H1 (cell line): ENCODE measurements at regions not wholly inside any gene's neighbourhood (a gene's known extent, or its start where the extent isn't known, plus 50 kb on each side); places are given as distances from the start of the nearest gene placed in this dataset.

Source experiments
- TF ChIP-seq, protein P1 (sequence below): IDR thresholded peaks from 2 replicates; pipeline ENCODE4 v1.6.1; 2012; ENCODE audit warnings: low read length, inconsistent platforms

DNA sequence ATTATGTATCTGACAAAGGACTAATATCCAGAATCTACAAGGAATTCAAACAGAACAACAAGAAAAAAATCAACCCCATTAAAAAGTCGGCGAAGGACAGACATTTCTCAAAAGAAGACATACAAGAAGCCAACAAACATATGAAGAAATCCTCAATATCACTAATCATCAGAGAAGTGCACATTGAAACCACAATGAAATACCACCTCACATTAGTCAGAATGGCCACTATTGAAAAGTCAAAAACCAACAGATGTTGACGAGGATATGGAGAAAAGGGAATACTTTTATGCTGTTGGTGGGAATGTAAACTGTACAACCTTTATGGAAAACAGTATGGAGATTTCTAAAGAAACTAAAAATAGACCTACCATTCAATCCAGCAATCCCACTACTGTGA, 233.1 kb upstream of the PLSCR5 start (continued):
- TF ChIP-seq, protein P1, sequence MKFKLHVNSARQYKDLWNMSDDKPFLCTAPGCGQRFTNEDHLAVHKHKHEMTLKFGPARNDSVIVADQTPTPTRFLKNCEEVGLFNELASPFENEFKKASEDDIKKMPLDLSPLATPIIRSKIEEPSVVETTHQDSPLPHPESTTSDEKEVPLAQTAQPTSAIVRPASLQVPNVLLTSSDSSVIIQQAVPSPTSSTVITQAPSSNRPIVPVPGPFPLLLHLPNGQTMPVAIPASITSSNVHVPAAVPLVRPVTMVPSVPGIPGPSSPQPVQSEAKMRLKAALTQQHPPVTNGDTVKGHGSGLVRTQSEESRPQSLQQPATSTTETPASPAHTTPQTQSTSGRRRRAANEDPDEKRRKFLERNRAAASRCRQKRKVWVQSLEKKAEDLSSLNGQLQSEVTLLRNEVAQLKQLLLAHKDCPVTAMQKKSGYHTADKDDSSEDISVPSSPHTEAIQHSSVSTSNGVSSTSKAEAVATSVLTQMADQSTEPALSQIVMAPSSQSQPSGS = no peak
